BE2C (cell line): ENCODE measurements at regions not wholly inside any gene's neighbourhood (a gene's known extent, or its start where the extent isn't known, plus 50 kb on each side); places are given as distances from the start of the nearest gene placed in this dataset.

Source experiments
- DNase-seq: peaks from one replicate; pipeline ENCODE4 v3.0.0-alpha.2; 2020
- H3K27me3 ChIP-seq: fragments of 250-450 bp; sonication (Bioruptor Pico); 2 replicates; pipeline ENCODE4 v1.5.1; 2020; ENCODE audit warnings: mild to moderate bottlenecking
- H3K36me3 ChIP-seq: fragments of 250-450 bp; sonication (Bioruptor Pico); 2 replicates; pipeline ENCODE4 v1.5.1; 2020; ENCODE audit warnings: mild to moderate bottlenecking
- H3K4me1 ChIP-seq: fragments of 250-450 bp; sonication (Bioruptor Pico); 2 replicates; pipeline ENCODE4 v1.5.1; 2020
- H3K4me3 ChIP-seq: 2 replicates; pipeline ENCODE4 v1.5.1; 2011; ENCODE audit warnings: low read depth, low read length
- H3K9me3 ChIP-seq: fragments of 250-450 bp; sonication (Bioruptor Pico); 2 replicates; pipeline ENCODE4 v1.5.1; 2020
- TF ChIP-seq, protein P1 (sequence below): IDR thresholded peaks from 2 replicates; pipeline ENCODE4 v1.5.1; 2012; ENCODE audit warnings: mild to moderate bottlenecking, low read depth, low read length

GRCh38 chr21:30962013-30962412 lies 76.3 kb downstream of the KRTAP19-8 start:
- Histone ChIP-seq H3K36me3 (no peaks in the 10 kb centered on the region), H3K27me3 (no peaks in the 10 kb centered on the region), H3K9me3 (no peaks in the 10 kb centered on the region), H3K4me1 (no peaks in the 10 kb centered on the region), H3K4me3 (no peak overlapping the region)
- TF ChIP-seq, protein P1, sequence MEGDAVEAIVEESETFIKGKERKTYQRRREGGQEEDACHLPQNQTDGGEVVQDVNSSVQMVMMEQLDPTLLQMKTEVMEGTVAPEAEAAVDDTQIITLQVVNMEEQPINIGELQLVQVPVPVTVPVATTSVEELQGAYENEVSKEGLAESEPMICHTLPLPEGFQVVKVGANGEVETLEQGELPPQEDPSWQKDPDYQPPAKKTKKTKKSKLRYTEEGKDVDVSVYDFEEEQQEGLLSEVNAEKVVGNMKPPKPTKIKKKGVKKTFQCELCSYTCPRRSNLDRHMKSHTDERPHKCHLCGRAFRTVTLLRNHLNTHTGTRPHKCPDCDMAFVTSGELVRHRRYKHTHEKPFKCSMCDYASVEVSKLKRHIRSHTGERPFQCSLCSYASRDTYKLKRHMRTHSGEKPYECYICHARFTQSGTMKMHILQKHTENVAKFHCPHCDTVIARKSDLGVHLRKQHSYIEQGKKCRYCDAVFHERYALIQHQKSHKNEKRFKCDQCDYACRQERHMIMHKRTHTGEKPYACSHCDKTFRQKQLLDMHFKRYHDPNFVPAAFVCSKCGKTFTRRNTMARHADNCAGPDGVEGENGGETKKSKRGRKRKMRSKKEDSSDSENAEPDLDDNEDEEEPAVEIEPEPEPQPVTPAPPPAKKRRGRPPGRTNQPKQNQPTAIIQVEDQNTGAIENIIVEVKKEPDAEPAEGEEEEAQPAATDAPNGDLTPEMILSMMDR: peak; percentile 36
- DNase-seq: no peak

DNA sequence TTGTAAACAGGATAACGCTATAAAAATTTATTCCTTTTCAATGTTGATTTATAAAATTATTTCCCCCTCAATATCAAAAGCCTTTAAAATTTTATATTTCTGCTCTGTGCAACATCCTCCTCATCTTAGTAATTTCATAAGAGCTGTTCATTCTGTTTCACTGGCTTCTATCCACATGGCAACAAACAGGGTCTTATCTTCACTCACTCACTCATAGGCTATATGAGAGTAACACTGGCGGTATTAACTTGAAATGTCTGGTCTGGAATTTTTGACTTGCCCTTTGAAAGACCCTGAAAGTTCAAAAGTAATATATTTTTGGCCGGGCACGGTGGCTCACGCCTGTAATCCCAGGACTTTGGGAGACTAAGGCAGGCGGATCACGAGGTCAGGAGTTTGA lies 77.4 kb upstream of the KRTAP11-1 start:
- Histone ChIP-seq H3K4me3 (no peak overlapping the region), H3K4me1 (no peaks in the 10 kb centered on the region), H3K36me3 (no peaks in the 10 kb centered on the region), H3K27me3 (no peaks in the 10 kb centered on the region), H3K9me3 (no peaks in the 10 kb centered on the region)
- no peak for DNase-seq
- TF ChIP-seq, protein P1: no peak

GRCh38 chr21:30957010-30957409 lies 75.6 kb upstream of the KRTAP11-1 start:
- no peak for DNase-seq
- no peaks in the 10 kb centered on the region for H3K36me3 ChIP-seq
- H3K4me1 ChIP-seq: no peaks in the 10 kb centered on the region
- H3K4me3 ChIP-seq: no peak overlapping the region
- no peaks in the 10 kb centered on the region for H3K27me3 ChIP-seq
- TF ChIP-seq, protein P1: no peak
- no peaks in the 10 kb centered on the region for H3K9me3 ChIP-seq

- Histone ChIP-seq H3K4me3 (no peak overlapping the region), H3K9me3 (no peaks in the 10 kb centered on the region), H3K4me1 (no peaks in the 10 kb centered on the region)
Measured at GRCh38 chr21:30953605-30954004, 72.2 kb upstream of the KRTAP11-1 start.

DNA sequence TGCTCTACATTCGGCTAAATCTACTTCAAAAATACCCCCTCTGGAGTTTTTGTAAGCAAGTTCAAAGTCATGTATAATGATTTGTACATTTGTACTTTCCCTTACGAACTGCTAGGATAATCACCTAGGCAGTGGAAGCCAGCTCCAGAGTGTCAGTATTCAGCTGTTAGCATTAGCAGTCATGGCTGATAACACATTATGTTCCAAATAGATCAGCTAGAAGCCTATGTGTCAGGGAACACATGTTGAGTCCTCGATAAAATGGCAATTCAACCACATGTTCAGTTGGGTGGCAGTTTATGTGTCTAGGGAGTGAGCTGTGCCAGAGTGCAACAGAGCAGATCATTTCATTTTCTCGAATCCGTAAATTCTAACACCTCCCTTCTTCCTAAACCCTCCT lies 65.8 kb upstream of the KRTAP11-1 start:
- no peak overlapping the region for H3K4me3 ChIP-seq
- no peaks in the 10 kb centered on the region for H3K4me1 ChIP-seq
- no peak for DNase-seq
- H3K36me3 ChIP-seq: no peaks in the 10 kb centered on the region
- no peaks in the 10 kb centered on the region for H3K9me3 ChIP-seq
- H3K27me3 ChIP-seq: peaks cover 4% of the 10 kb centered on the region; the same call in 1 of the 2 replicates
- TF ChIP-seq, protein P1: no peak

More at GRCh38 chr21:30953605-30954004, 72.2 kb upstream of the KRTAP11-1 start:
- Histone ChIP-seq H3K27me3 (no peaks in the 10 kb centered on the region), H3K36me3 (no peaks in the 10 kb centered on the region)
- TF ChIP-seq, protein P1: no peak
- no peak for DNase-seq

DNA sequence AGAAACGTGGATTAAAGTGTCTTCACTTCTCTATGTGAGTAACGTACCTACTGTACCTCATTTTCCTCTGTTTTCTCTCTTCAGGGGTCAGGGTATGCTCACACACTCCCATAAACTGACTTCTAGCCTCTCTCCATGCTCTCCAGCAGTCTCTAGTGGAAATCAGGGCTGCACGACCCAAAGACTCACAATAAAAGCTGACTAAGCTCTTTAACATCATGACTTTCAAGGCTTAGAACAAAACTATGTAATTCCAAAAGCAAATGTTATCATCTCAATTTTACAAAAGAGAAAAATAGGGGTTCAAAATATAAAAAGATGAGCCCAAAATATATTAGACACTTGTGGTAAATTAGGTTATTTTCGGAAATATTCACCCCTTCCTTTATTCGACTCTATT lies 62.5 kb upstream of the KRTAP11-1 start:
- Histone ChIP-seq H3K27me3 (peaks cover 4% of the 10 kb centered on the region; the same call in 1 of the 2 replicates), H3K9me3 (no peaks in the 10 kb centered on the region), H3K36me3 (no peaks in the 10 kb centered on the region), H3K4me1 (no peaks in the 10 kb centered on the region), H3K4me3 (no peak overlapping the region)
- TF ChIP-seq, protein P1: no peak
- no peak for DNase-seq
